SK-N-MC (cell line): ENCODE measurements at regions not wholly inside any gene's neighbourhood (a gene's known extent, or its start where the extent isn't known, plus 50 kb on each side); places are given as distances from the start of the nearest gene placed in this dataset.
A peak's percentile ranks its signal among the peaks of the same experiment; 100 is the strongest.
"Not testable (repeated sequence)": the region's sequence is repeated elsewhere in the genome, so short reads cannot be mapped to it uniquely, and the experiment has no call there.

Source experiments
- DNase-seq: peaks from one replicate; pipeline ENCODE4 v3.0.0-alpha.2; 2011; ENCODE audit warnings: low read depth, low spot score
- H3K27ac ChIP-seq: fragments of 200-600 bp; sonication (generic); 2 replicates; pipeline ENCODE4 v1.5.1; 2016; ENCODE audit warnings: mixed run types
- H3K36me3 ChIP-seq: fragments of 200-600 bp; sonication (generic); 2 replicates; pipeline ENCODE4 v1.6.1; 2017; ENCODE audit warnings: antibody characterized with exemption, low read length, mixed read lengths; ENCODE audit not compliant: insufficient read depth
- H3K4me3 ChIP-seq: fragments of 200-600 bp; sonication (generic); 2 replicates; pipeline ENCODE4 v1.5.1; 2016
- H3K9ac ChIP-seq: fragments of 200-600 bp; sonication (generic); 2 replicates; pipeline ENCODE4 v1.8.0; 2017; ENCODE audit warnings: mixed run types, mixed read lengths; ENCODE audit not compliant: insufficient read length
- H3K9me3 ChIP-seq: fragments of 200-600 bp; sonication (generic); 2 replicates; pipeline ENCODE4 v1.6.1; 2017; ENCODE audit warnings: low read depth, mild to moderate bottlenecking, antibody characterized with exemption, low read length, moderate library complexity, mixed read lengths
- EZH2 ChIP-seq: fragments of 200-600 bp; sonication (generic); IDR thresholded peaks from one replicate; pipeline ENCODE4 v1.6.1; 2017; ENCODE audit warnings: antibody characterized with exemption
- FOXP2 ChIP-seq: optimal IDR thresholded peaks from 2 replicates; pipeline ENCODE3; 2011; ENCODE audit warnings: mild to moderate bottlenecking, moderate library complexity; ENCODE audit not compliant: insufficient read depth; ENCODE audit errors: extremely low read length, control extremely low read depth
- POLR2AphosphoS5 ChIP-seq: IDR thresholded peaks from 2 replicates; pipeline ENCODE4 v1.6.1; 2012; ENCODE audit warnings: mild to moderate bottlenecking, low read depth, low read length, borderline replicate concordance

DNA sequence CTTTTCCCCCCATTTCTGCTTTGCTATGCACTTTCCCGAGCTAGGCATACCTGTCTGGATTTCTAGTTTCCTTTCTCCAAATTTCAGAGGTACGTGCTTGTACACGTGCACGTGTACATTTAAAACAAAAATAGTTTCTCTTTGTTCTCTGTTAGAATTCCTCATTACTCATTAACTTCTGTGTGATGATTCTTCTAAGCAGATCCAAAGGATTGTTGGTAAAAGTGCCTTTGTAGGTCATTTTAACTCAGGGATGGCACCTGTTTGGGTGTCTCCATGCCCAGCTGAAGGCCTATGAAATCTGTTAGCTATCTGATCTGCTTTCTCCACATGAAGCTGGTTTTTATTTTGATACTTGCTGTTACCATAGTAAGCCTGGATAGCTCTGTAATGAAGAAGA is 264.3 kb downstream of the LPIN1 start:
- no peak overlapping the region for H3K27ac ChIP-seq

GRCh38 chr2:12014088-12014960 is 267.9 kb downstream of the LPIN1 start:
- no peak for TF ChIP-seq POLR2AphosphoS5
- TF ChIP-seq EZH2 = no peak
- TF ChIP-seq FOXP2 = no peak
- H3K4me3 ChIP-seq = no peak overlapping the region
- no peak overlapping the region for H3K9ac ChIP-seq
- no peaks in the 10 kb centered on the region for H3K36me3 ChIP-seq
- DNase-seq = no peak
- H3K27ac ChIP-seq = no peak overlapping the region
- no peaks in the 10 kb centered on the region for H3K9me3 ChIP-seq

More for the DNA sequence above, 264.3 kb downstream of the LPIN1 start:
- DNase-seq = no peak
- H3K9me3 ChIP-seq = no peaks in the 10 kb centered on the region
- TF ChIP-seq POLR2AphosphoS5 (no peak), FOXP2 (no peak), EZH2 (no peak)
- no peak overlapping the region for H3K4me3 ChIP-seq
- no peaks in the 10 kb centered on the region for H3K36me3 ChIP-seq
- no peak overlapping the region for H3K9ac ChIP-seq

DNA sequence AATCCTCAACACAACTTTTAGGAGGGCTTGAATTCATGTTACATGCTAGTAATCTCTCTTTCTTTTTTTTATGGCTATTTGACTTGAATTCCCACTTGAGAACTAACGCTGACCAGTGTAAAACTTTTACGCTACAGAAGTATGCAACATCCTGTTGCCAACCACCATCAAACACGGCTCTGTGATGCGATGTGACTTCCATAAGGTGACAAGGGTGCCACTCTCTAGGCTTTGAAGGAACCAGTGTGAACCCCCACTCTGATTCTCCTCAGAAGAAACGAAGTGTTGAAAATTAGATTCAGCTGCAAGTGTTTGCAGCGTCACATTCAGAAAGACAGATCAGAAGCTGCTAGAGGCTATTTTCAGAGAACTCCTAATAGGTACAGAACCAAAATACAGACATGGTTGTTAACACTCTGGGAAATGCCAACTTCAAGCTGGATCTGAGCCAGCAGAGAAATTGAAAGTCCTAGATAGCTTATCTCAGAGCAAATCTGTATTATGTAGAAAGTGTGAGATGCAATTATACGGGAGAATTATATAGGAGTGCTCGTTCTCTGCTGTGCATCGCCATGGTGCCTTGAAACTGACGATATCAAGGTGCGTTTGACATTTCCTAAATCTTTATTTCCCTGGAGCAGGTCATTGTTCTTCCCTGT is 271.2 kb downstream of the LPIN1 start:
- DNase-seq = no peak
- no peaks in the 10 kb centered on the region for H3K36me3 ChIP-seq
- no peak for TF ChIP-seq FOXP2
- no peak for TF ChIP-seq POLR2AphosphoS5
- no peak for TF ChIP-seq EZH2

GRCh38 chr2:12018726-12019125 is 272.3 kb downstream of the LPIN1 start:
- H3K27ac ChIP-seq, DNase-seq, H3K36me3 ChIP-seq: not testable (repeated sequence)

More for the DNA sequence above, 271.2 kb downstream of the LPIN1 start:
- Histone ChIP-seq H3K27ac (no peak overlapping the region), H3K9ac (no peak overlapping the region), H3K4me3 (peak overlapping the region; percentile 22; the same call in 1 of the 2 replicates), H3K9me3 (no peaks in the 10 kb centered on the region)

DNA sequence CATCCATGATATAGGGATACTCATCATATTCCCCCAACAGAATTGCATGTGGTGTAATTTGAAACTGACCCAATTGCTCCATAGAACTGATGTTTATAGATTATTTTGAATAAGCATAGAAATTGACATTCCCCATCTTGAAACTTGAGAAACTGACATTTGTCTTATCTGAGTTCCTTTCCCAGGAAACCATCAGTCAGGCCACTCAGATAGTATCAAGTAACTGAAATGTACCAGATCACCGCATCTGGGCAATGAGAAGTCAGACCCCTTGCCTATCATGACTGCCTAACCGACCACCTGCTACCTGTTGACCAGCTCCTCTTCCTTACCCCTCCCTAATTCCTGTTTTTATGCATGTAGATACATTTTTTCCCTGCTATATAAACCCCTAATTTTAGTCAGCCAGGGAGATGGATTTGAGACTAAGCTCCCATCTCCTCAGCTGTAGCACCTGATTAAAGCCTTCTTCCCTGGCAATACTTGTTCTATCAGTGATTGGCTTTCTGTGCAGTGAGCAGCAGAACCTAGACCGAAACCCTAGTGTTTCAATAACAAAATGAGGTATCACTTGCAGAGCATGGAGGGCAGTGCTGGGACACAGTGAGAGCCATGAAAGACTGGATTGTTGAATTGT is 274.5 kb downstream of the LPIN1 start:
- Histone ChIP-seq H3K36me3 (no peaks in the 10 kb centered on the region), H3K9ac (no peak overlapping the region), H3K27ac (no peak overlapping the region), H3K4me3 (no peak overlapping the region), H3K9me3 (no peaks in the 10 kb centered on the region)
- DNase-seq = no peak
- TF ChIP-seq EZH2 = no peak
- no peak for TF ChIP-seq FOXP2
- TF ChIP-seq POLR2AphosphoS5 = no peak

More at GRCh38 chr2:12018726-12019125, 272.3 kb downstream of the LPIN1 start:
- H3K9me3 ChIP-seq, H3K9ac ChIP-seq, H3K4me3 ChIP-seq: not testable (repeated sequence)

DNA sequence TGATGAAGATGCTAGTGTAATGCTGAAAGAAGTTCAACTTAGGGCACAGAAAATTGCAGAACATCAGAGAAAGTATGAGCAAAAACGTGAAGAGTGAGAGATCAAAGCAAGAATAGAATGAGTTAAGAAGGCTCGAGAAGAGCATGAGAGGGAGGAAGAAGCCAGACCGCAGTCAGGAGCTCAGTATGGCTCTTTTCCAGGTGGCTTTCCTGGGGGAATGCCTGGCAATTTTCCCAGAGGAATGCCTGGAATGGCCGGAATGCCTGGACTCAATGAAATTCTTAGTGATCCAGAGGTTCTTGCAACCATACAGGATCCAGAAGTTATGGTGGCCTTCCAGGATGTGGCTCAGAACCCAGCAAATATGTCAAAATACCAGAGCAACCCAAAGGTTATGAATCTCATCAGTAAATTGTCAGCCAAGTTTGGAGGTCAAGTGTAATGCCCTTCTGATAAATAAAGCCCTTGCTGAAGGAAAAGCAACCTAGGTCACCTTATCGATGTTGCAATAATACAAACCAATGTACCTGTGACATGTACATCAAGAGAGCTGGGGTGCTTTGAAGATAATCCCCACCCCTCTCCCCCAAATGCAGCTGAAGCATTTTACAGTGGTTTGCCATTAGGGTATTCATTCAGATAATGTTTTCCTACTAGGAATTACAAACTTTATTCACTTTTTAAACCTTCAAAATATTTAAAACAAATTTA is 277.9 kb downstream of the LPIN1 start:
- DNase-seq, H3K9me3 ChIP-seq, H3K36me3 ChIP-seq, H3K9ac ChIP-seq, H3K27ac ChIP-seq, H3K4me3 ChIP-seq: not testable (repeated sequence)

DNA sequence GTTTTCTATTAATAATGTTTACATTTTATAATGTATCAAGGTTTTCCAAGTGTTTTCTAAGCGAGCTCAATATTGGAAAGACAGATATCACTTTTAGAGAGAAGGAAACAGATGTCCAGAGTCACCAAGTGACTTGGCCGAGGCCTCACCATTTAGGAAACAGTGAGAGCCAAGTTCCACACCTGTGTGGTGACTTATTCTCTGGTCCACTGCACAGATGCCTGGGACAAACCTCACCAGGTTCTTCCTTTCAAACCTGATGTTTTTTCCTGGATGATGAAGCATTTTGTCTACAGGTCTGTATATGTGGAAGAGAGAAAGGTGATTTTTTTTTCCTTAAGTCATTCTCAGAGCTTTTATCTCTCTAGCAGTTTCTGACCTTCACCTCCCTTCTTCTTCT is 280.7 kb downstream of the LPIN1 start:
- Histone ChIP-seq H3K9ac (no peak overlapping the region), H3K27ac (no peak overlapping the region), H3K4me3 (no peak overlapping the region), H3K9me3 (no peaks in the 10 kb centered on the region), H3K36me3 (no peaks in the 10 kb centered on the region)
- no peak for DNase-seq
- no peak for TF ChIP-seq POLR2AphosphoS5
- no peak for TF ChIP-seq FOXP2
- TF ChIP-seq EZH2 = no peak

DNA sequence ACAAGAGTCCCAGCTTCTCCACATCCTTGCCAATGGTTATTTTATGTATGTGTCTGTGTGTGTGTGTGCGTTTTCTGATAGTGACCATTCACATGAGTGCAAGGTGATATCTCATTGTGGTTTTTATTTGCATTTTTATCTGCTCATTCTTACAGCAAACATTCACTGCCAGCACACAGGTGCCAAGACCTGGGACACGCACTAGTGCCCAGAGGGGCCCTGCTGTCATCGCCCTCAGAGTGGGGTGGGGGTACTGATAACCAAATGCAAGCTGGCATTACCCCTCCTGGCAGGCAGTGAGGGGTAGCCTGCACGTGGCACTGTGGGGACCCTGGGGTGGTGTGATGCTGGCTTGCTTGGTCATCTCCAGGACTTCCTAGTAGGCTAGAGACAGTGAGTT is 285.4 kb downstream of the LPIN1 start:
- H3K27ac ChIP-seq = no peak overlapping the region
- DNase-seq = no peak
- H3K4me3 ChIP-seq = no peak overlapping the region
- no peaks in the 10 kb centered on the region for H3K9me3 ChIP-seq
- no peak for TF ChIP-seq POLR2AphosphoS5
- TF ChIP-seq EZH2 = no peak
- no peak for TF ChIP-seq FOXP2
- no peaks in the 10 kb centered on the region for H3K36me3 ChIP-seq
- no peak overlapping the region for H3K9ac ChIP-seq
